MM.1S (cell line): ENCODE measurements at regions not wholly inside any gene's neighbourhood (a gene's known extent, or its start where the extent isn't known, plus 50 kb on each side); places are given as distances from the start of the nearest gene placed in this dataset.

ENCODE experiments used
- CTCF ChIP-seq: fragments of 300-600 bp; sonication (generic); IDR thresholded peaks from 2 replicates; pipeline ENCODE4 v1.5.1; 2016; ENCODE audit warnings: antibody characterized with exemption, low read length, mixed read lengths
- EZH2 ChIP-seq: fragments of 300-600 bp; sonication (generic); optimal IDR thresholded peaks from 2 replicates; pipeline ENCODE3; 2017; ENCODE audit warnings: low read depth, mild to moderate bottlenecking, antibody characterized with exemption, low read length, mixed read lengths
- EZH2phosphoT487 ChIP-seq: fragments of 300-600 bp; sonication (generic); IDR thresholded peaks from 2 replicates; pipeline ENCODE4 v1.6.1; 2018; ENCODE audit warnings: antibody characterized with exemption, low read length

GRCh38 chr20:20992277-20992676, 113.9 kb downstream of the LINC00237 start:
- TF ChIP-seq CTCF, result no peak
- no peak for TF ChIP-seq EZH2
- TF ChIP-seq EZH2phosphoT487, result no peak
